ENCODE measurements at regions not wholly inside any gene's neighbourhood (a gene's known extent, or its start where the extent isn't known, plus 50 kb on each side); places are given as distances from the start of the nearest gene placed in this dataset.

GRCh38 chr4:156188596-156188995 lies 234.9 kb upstream of the CTSO start:
- Histone ChIP-seq H3K27ac (ENCODE audit: low read depth, low read length, poor library complexity, severe bottlenecking) (no peak overlapping the region), H3K4me1 (ENCODE audit: insufficient read depth, low read length, poor library complexity, severe bottlenecking) (no peaks in the 10 kb centered on the region), H3K9me2 (ENCODE audit: insufficient read depth, low read length) (no peaks in the 10 kb centered on the region), H3K79me2 (ENCODE audit: insufficient read depth, low read depth, low read length) (no peaks in the 10 kb centered on the region), H2AFZ (ENCODE audit: low read length) (no peak overlapping the region), H3K4me3 (ENCODE audit: low read depth, low read length, poor library complexity, severe bottlenecking) (no peak overlapping the region), H3K36me3 (ENCODE audit: insufficient read depth, low read length) (no peaks in the 10 kb centered on the region), H3K4me2 (ENCODE audit: low read length) (no peak overlapping the region), H4K20me1 (ENCODE audit: insufficient read depth, low read length) (no peaks in the 10 kb centered on the region), H3K9me3 (ENCODE audit: low read length) (no peaks in the 10 kb centered on the region)
- CTCF ChIA-PET (ENCODE audit: unreplicated experiment): no interaction called here
- BruUV-seq (replicated peaks): no TSS peak
- DNase-seq (ENCODE audit: low spot score): no peak
- TF ChIP-seq EZH2phosphoT487 (IDR thresholded peaks at IDR 0.05; ENCODE audit: borderline replicate concordance, low read depth, low read length): no peak
- no peak for TF ChIP-seq CTCF (conservative IDR thresholded peaks at IDR 0.05; ENCODE audit: low read length)
- intact Hi-C loops (cut with micrococcal nuclease; ENCODE audit: unreplicated experiment): no loop called here
- POLR2A ChIA-PET: interaction anchor here (0.6 to 1.2 kb wide), 5 partner anchors 10 to 838 kb away, joined by 3 to 9 read pairs (median 4); no protein-coding TSS in a partner anchor

- no peaks in the 10 kb centered on the region for H3K4me1 ChIP-seq (ENCODE audit: insufficient read depth, low read length, poor library complexity, severe bottlenecking)
- DNase-seq (ENCODE audit: low spot score): no peak
- H3K79me2 ChIP-seq (ENCODE audit: insufficient read depth, low read depth, low read length): no peaks in the 10 kb centered on the region
- no peaks in the 10 kb centered on the region for H3K9me3 ChIP-seq (ENCODE audit: low read length)
- H3K27ac ChIP-seq (ENCODE audit: low read depth, low read length, poor library complexity, severe bottlenecking): no peak overlapping the region
- no peaks in the 10 kb centered on the region for H3K36me3 ChIP-seq (ENCODE audit: insufficient read depth, low read length)
- CTCF ChIA-PET (ENCODE audit: unreplicated experiment): no interaction called here
- H4K20me1 ChIP-seq (ENCODE audit: insufficient read depth, low read length): no peaks in the 10 kb centered on the region
- intact Hi-C loops (cut with micrococcal nuclease; ENCODE audit: unreplicated experiment): no loop called here
- no peak for TF ChIP-seq EZH2phosphoT487 (IDR thresholded peaks at IDR 0.05; ENCODE audit: borderline replicate concordance, low read depth, low read length)
- no TSS peak for BruUV-seq (replicated peaks)
- H3K9me2 ChIP-seq (ENCODE audit: insufficient read depth, low read length): no peaks in the 10 kb centered on the region
- H2AFZ ChIP-seq (ENCODE audit: low read length): no peak overlapping the region
- no peak overlapping the region for H3K4me2 ChIP-seq (ENCODE audit: low read length)
- POLR2A ChIA-PET: interaction anchor here (0.6 kb wide), 1 partner anchor 252 kb away, joined by 3 read pairs; no protein-coding TSS in a partner anchor
- no peak overlapping the region for H3K4me3 ChIP-seq (ENCODE audit: low read depth, low read length, poor library complexity, severe bottlenecking)
Measured at GRCh38 chr4:156186111-156186510, 232.4 kb upstream of the CTSO start.

GRCh38 chr4:156185514-156186055 lies 231.9 kb upstream of the CTSO start:
- no peaks in the 10 kb centered on the region for H3K4me1 ChIP-seq (ENCODE audit: insufficient read depth, low read length, poor library complexity, severe bottlenecking)
- no peak overlapping the region for H3K4me3 ChIP-seq (ENCODE audit: low read depth, low read length, poor library complexity, severe bottlenecking)
- ChIA-PET CTCF (ENCODE audit: unreplicated experiment) (no interaction called here), POLR2A (interaction anchor here (0.7 kb wide), 1 partner anchor 507 kb away, joined by 4 read pairs; no protein-coding TSS in a partner anchor)
- no peak for DNase-seq (ENCODE audit: low spot score)
- TF ChIP-seq EZH2phosphoT487 (IDR thresholded peaks at IDR 0.05; ENCODE audit: borderline replicate concordance, low read depth, low read length): no peak
- TF ChIP-seq CTCF (conservative IDR thresholded peaks at IDR 0.05; ENCODE audit: low read length): no peak
- no peaks in the 10 kb centered on the region for H4K20me1 ChIP-seq (ENCODE audit: insufficient read depth, low read length)
- no TSS peak for BruUV-seq (replicated peaks)
- no peaks in the 10 kb centered on the region for H3K9me2 ChIP-seq (ENCODE audit: insufficient read depth, low read length)
- no peak overlapping the region for H3K27ac ChIP-seq (ENCODE audit: low read depth, low read length, poor library complexity, severe bottlenecking)
- no peak overlapping the region for H3K4me2 ChIP-seq (ENCODE audit: low read length)
- H3K9me3 ChIP-seq (ENCODE audit: low read length): no peaks in the 10 kb centered on the region
- no peaks in the 10 kb centered on the region for H3K36me3 ChIP-seq (ENCODE audit: insufficient read depth, low read length)
- no peaks in the 10 kb centered on the region for H3K79me2 ChIP-seq (ENCODE audit: insufficient read depth, low read depth, low read length)
- no peak overlapping the region for H2AFZ ChIP-seq (ENCODE audit: low read length)
- intact Hi-C loops (cut with micrococcal nuclease; ENCODE audit: unreplicated experiment): no loop called here

Data from OCI-LY7 (cell line).